ENCODE measurements at regions not wholly inside any gene's neighbourhood (a gene's known extent, or its start where the extent isn't known, plus 50 kb on each side); places are given as distances from the start of the nearest gene placed in this dataset.
A peak's percentile ranks its signal among the peaks of the same experiment; 100 is the strongest.
"Not testable (repeated sequence)": the region's sequence is repeated elsewhere in the genome, so short reads cannot be mapped to it uniquely, and the experiment has no call there.

GRCh38 chr4:42205541-42205940 is 53.1 kb upstream of the BEND4 start:
- DNase-seq, result no peak

DNA sequence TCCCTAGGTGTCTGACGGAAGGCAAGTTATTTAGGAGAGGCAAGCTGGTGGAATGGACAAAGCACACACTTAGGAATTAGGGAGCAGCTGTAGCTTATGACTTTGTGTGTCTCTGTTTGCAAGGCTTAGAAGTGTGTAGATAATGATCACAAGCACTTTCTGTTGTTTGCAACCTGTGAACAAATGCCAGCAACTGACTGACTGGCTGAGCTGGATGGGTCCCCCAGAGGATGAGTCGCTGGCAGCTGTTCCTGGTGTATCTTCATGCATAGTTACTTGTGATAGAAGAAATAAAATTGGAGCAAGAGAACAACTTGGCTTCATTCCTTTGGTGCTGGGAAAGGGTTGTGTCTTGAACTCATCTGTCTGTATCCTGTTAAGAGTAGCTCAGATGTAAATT is 64.2 kb upstream of the BEND4 start:
- no peak for DNase-seq

GRCh38 chr4:42225286-42225685 is 72.8 kb upstream of the BEND4 start:
- peak; percentile 30 for DNase-seq

GRCh38 chr4:42234817-42235216 is 82.4 kb upstream of the BEND4 start:
- DNase-seq, result no peak

- no peak for DNase-seq
Measured at GRCh38 chr4:42235304-42236021, 83.0 kb upstream of the BEND4 start.

DNA sequence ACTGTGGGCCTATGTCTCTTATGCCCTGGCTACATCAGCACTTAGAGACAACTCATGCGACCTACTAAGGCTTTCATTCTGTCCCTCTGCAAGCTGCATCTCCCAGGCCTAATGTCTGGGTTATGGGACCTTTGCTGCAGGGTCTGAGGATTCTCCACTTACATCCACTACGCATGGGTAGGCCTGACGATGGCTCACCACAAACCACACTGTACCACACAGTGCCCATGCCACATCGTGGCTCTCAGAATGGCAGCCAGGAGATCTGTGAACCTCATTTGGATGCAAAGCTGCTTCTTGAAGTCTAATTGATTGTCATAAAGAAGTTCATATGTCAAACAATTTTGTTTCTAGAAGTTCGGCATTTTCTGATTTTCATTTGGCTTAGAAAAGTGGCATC is 84.6 kb upstream of the BEND4 start:
- DNase-seq, result no peak

- DNase-seq, result no peak
Measured at GRCh38 chr4:42237451-42237850, 85.0 kb upstream of the BEND4 start.

GRCh38 chr4:42248972-42249371 is 96.5 kb upstream of the BEND4 start:
- DNase-seq, result no peak

- DNase-seq, result no peak
Measured at GRCh38 chr4:42252315-42252714, 99.9 kb upstream of the BEND4 start.

GRCh38 chr4:42257645-42258044 is 105.2 kb upstream of the BEND4 start:
- not testable (repeated sequence) for DNase-seq

DNA sequence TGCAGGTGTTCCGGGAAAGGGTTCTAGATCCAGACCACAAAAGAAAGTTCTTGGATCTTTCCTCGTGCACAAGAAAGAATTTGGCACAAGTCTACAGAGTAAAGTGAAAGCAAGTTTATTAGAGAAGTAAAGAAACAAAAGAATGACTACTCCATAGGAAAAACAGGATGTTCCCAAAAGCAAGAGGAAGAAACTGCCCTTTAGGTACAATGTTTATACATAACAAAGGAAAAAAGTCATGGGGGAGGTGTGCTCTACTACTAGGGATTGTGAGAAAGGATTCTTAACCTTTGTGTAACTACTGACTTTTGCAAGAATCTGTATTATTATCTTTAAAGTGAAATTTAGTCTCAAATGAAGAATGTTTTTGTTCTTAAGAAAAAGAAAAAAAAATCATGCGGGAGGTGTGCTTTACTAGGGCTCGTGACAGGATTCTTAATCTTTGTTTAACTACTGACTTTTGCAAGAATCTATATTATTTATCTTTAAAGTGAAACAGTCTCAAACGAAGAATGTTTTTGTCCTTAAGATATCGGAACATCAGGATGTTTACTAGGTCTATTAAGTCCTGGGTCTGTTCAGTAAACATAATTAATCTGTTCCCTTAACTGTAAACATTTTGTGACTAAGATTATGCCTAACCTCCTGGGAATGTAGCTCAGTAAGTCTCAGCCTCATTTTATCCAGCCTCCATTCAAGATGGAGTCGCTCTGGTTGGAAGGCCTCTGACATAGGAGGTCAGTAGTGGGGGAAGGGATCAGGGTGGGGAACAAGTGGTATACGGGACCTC is 110.4 kb upstream of the BEND4 start:
- DNase-seq, result no peak

GRCh38 chr4:42265782-42266602 is 113.5 kb upstream of the BEND4 start:
- no peak for DNase-seq

DNA sequence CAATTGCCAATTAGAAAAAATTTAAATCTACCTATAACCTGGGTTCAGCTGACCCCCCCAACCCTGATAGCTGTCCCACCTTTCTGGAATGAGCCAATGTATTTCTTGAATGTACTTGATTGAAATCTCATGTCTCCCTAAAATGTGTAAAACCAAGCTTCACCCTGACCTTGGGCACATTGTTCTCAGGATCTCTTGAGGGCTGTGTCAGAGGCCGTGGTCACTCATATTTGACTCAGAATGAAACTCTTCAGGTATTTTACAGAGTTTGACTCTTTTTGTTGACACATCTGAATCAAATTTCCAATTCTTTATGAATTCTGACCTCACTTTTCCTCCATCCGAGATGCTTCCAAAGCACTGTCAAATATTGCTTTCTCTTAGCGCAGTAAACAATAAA is 115.3 kb upstream of the BEND4 start:
- DNase-seq, result no peak

DNA sequence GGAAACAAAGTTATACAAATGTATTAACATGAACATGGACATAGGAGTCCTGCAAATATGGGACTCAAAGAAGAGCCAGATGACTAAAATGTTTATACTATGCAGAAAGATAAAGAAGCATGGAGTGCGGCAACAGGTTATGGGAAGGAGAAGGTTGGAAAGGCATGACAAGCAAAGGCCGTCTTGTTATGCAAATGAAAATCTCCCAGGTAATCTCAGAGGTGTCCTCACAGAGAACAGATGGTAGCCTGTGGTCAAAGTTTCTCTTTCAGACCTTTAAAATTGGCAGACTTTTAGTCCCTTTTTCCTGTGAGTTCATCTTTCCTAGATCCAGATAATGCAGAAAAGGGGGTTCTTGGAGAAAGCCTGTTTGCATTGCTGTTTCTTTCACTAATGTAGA is 116.4 kb upstream of the BEND4 start:
- DNase-seq, result no peak

DNA sequence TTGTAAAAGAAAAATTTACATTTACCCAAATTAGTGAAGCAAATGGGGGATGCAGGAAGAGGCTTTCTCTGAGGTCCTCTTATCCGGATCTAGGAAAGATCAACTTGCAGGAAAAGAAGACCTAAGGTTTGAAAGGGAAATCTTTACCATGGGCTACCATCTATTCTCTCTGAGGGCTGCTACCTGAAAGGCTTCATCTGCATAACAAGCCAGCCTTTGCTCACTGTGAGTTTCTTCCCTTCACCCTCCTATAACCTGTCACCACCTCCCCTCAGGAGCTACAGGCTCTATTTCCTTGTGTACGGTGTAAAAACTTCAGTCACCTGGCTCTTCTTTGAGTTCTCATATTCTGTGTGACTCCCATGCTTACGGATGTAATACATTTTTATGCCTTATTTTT is 118.6 kb upstream of the BEND4 start:
- no peak for DNase-seq

GRCh38 chr4:42277291-42277690 is 120.0 kb upstream of the SHISA3 start:
- DNase-seq, result no peak

DNA sequence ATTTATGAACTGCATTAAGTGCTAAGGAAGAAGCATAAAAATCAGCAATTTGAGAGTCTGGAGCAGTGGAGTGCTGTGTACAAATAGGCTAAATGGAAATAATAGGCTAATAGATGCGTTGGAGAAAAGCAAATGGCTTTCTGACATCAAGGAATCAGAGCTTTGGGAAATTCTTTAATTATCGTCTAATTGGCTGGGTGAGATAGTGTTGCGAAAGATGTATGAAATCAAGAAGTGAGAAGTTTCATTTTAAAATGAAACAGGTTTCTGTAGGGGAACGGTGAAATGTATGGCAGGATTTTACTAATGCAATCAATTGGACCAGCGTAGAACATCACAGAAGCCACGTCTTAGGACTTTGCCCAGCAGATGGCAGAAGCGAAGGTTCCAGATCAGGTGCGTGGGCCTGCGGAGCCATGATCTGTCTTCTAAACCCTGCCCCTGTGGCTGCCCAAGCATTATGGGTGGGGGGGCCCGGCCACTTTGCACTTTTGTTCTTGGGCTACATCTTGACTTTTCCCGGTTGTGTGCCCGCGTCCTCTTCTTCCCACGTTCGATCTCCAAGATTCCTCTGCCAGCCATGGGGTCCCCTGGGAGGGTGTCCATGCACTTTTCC is 118.5 kb upstream of the SHISA3 start:
- no peak for DNase-seq

- peak; percentile 79 for DNase-seq
Measured at GRCh38 chr4:42280327-42281095, 116.8 kb upstream of the SHISA3 start.

DNA sequence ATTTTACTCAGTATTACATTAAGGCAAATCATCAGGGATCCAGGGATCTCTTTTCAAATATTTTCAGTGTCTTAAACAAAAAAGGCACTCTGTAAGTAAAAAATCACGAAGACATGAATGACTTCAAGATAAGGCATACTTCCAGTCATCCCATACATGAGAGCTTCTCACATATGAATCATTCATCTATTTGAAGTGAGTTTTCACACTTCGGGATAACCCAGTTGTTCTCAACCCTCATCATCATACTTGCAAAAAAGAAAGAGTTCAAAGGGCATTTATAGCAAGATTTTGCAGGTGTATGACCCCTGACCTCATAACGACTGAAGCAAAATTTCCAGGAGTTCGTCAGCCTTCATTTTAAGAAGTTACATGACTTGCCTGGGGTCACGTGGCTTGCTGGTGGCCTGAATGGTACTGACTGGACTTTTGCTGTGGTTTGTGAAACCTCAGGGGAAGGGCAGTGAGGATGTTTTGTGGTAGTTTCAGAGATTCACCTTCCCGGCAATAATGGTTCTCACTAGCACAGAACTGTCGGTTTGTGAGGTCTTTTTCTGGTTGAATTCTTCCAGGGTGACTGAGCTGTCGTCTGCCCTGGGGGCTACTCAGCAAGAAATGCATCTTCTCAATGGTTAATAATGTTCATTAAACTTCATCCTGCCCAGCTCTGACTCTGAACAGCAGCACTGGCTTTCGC is 115.8 kb upstream of the SHISA3 start:
- DNase-seq, result peak; percentile 33

GRCh38 chr4:42282081-42282901 is 115.0 kb upstream of the SHISA3 start:
- peak; percentile 89 for DNase-seq

GRCh38 chr4:42284030-42284429 is 113.3 kb upstream of the SHISA3 start:
- no peak for DNase-seq
